K562 (cell line): ENCODE measurements at regions not wholly inside any gene's neighbourhood (a gene's known extent, or its start where the extent isn't known, plus 50 kb on each side); places are given as distances from the start of the nearest gene placed in this dataset.

ENCODE experiments used
- ATAC-seq: fragments of 200-7000 bp; cut with Tn5 transposase; 3 replicates; pipeline ENCODE4 v1.9.1; 2020; ENCODE audit warnings: moderate library complexity
- BruUV-seq: library from RNA; stranded (reverse); fragments of 400-500 nt; replicated peaks from 2 replicates; lab custom pipeline; 2021; lab: Mats Ljungman, UMichigan
- CTCF ChIA-PET: fragments of 300-600 bp; formaldehyde crosslinking; extraction: SDS; loops from one replicate; lab custom pipeline; 2021; ENCODE audit warnings: low intra/inter-chr PET ratio; lab: Yijun Ruan, JAX
- POLR2A ChIA-PET: fragments of 300-600, 350-650 bp; sonication (Branson Sonifier 250); formaldehyde crosslinking; extraction: SDS; loops from one replicate; lab custom pipeline; 2021; ENCODE audit warnings: antibody characterized with exemption, inconsistent platforms; lab: Yijun Ruan, JAX
- DNase-seq, 4 experiments: peaks; one replicate each; pipeline versions ENCODE4 v3.0.0 to v3.0.0-alpha.2; 2011 to 2018; ENCODE audit warnings: low spot score in 3 of 4, mixed read lengths in 3 of 4; ENCODE audit errors: extremely low read depth in 1 of 4
- FAIRE-seq: peaks from 2 replicates; lab custom pipeline; 2011; peaks lifted over from hg19 to GRCh38; lab: Jason Lieb, UNC
- H2AFZ ChIP-seq: 2 replicates; pipeline ENCODE4 v1.6.0; 2011; ENCODE audit warnings: low read depth, low read length, control low read depth, inconsistent platforms
- H3K27ac ChIP-seq: fragments of 200-600 bp; 3 replicates; pipeline ENCODE4 v1.8.0; 2011; ENCODE audit warnings: low read depth, mild to moderate bottlenecking, control low read depth, inconsistent platforms, low read length, moderate library complexity, mixed read lengths; ENCODE audit errors: extremely low read depth
- H3K27me3 ChIP-seq, 2 experiments: fragments of 300-600 bp in 1 of 2; 2 replicates in 1 of 2; 3 replicates in 1 of 2; pipeline versions ENCODE4 v1.6.0 to v1.8.0; 2011; ENCODE audit warnings: inconsistent platforms in 2 of 2, low read length in 2 of 2, mild to moderate bottlenecking in 1 of 2, mixed read lengths in 1 of 2, moderate library complexity in 1 of 2; ENCODE audit not compliant: control insufficient read depth in 2 of 2, insufficient read depth in 2 of 2
- H3K36me3 ChIP-seq: fragments of 300-600 bp; 3 replicates; pipeline ENCODE4 v1.8.0; 2011; ENCODE audit warnings: mild to moderate bottlenecking, low read length, inconsistent platforms; ENCODE audit not compliant: control insufficient read depth, insufficient read depth
- H3K4me1 ChIP-seq, 2 experiments: fragments of 200-600 bp in 1 of 2; replicated peaks in 1 of 2; 2 replicates in 1 of 2; 3 replicates in 1 of 2; pipeline versions ENCODE4 v1.5.1 to v1.8.0; 2011; ENCODE audit warnings: inconsistent platforms in 2 of 2, low read length in 2 of 2, mild to moderate bottlenecking in 1 of 2, mixed read lengths in 1 of 2, moderate library complexity in 1 of 2; ENCODE audit not compliant: control insufficient read depth in 2 of 2, insufficient read depth in 2 of 2
- H3K4me2 ChIP-seq: 2 replicates; pipeline ENCODE4 v1.6.1; 2011; ENCODE audit warnings: low read length, control low read depth, inconsistent platforms, mixed read lengths; ENCODE audit not compliant: insufficient read depth
- H3K4me3 ChIP-seq: fragments of 200-600 bp; sonication (generic), shearing (Covaris generic); 2 replicates; pipeline ENCODE4 v1.5.1; 2016; ENCODE audit warnings: control low read depth, inconsistent platforms
- H3K79me2 ChIP-seq: fragments of 200-600 bp; 3 replicates; pipeline ENCODE4 v1.8.0; 2011; ENCODE audit warnings: low read length, inconsistent platforms; ENCODE audit not compliant: control insufficient read depth, insufficient read depth
- H3K9ac ChIP-seq, 2 experiments: 2 replicates each; pipeline versions ENCODE4 v1.6.0 to v1.6.1; 2011; ENCODE audit warnings: low read depth in 2 of 2, low read length in 2 of 2, control low read depth in 1 of 2, inconsistent platforms in 1 of 2, mild to moderate bottlenecking in 1 of 2, mixed read lengths in 1 of 2; ENCODE audit not compliant: insufficient read depth in 1 of 2
- H3K9me1 ChIP-seq: one replicate; pipeline ENCODE4 v1.6.0; 2011; ENCODE audit warnings: inconsistent platforms, mild to moderate bottlenecking, low read length, moderate library complexity; ENCODE audit not compliant: control insufficient read depth, insufficient read depth
- H3K9me3 ChIP-seq: replicated peaks from 2 replicates; pipeline ENCODE4 v1.5.1; 2011; ENCODE audit warnings: low read depth, low read length, inconsistent platforms; ENCODE audit not compliant: control insufficient read depth, insufficient read depth
- H4K20me1 ChIP-seq: replicated peaks from 2 replicates; pipeline ENCODE4 v1.6.1; 2011; ENCODE audit warnings: low read length, inconsistent platforms, mixed read lengths; ENCODE audit not compliant: control insufficient read depth, insufficient read depth
- GTF3C2 ChIP-seq: IDR thresholded peaks from 3 replicates; pipeline ENCODE4 v1.6.1; 2011; ENCODE audit warnings: borderline replicate concordance, mild to moderate bottlenecking, moderate library complexity; ENCODE audit not compliant: insufficient read length; ENCODE audit errors: extremely low read depth
- YBX1 ChIP-seq: fragments of 450-650 bp; IDR thresholded peaks from 2 replicates; pipeline ENCODE4 v1.7.1; 2016; ENCODE audit warnings: mild to moderate bottlenecking
- ZFP1 ChIP-seq: fragments of 450-650 bp; formaldehyde crosslinking; IDR thresholded peaks from 2 replicates; pipeline ENCODE4 v1.4.0; 2020; ENCODE audit warnings: mild to moderate bottlenecking, mixed read lengths
- ZNF311 ChIP-seq: fragments of 250-450 bp; sonication (Bioruptor Pico); IDR thresholded peaks from 2 replicates; pipeline ENCODE4 v1.4.0; 2020; ENCODE audit warnings: mild to moderate bottlenecking, moderate library complexity
- WGBS: fragments of 100-300 bp; shearing (Covaris generic); methylation state at CpG from one replicate; pipeline ENCODE4 v1.1.6; 2016; ENCODE audit warnings: low coverage, mixed read lengths; ENCODE audit not compliant: insufficient coverage; ENCODE audit errors: missing lambda C conversion rate; 5-methylcytosine and 5-hydroxymethylcytosine counted together
- in situ Hi-C: fragments of 300-500 bp; cut with MboI; formaldehyde crosslinking; loops from 4 replicates; pipeline ENCODE4 v1.15.0; 2018; ENCODE audit warnings: inconsistent platforms, mixed read lengths
- intact Hi-C: fragments of 100-400 bp; cut with micrococcal nuclease; formaldehyde crosslinking; loops from 2 replicates; pipeline ENCODE4 v1.14.2; 2022

GRCh38 chr5:4271193-4271592, 675.6 kb downstream of the IRX1 start:
- no peaks in the 10 kb centered on the region for H4K20me1 ChIP-seq
- intact Hi-C loops (no loop called here), in situ Hi-C loops (no loop called here)
- TF ChIP-seq ZFP1 (CRISPR knock-in tag) (peak; percentile 41; the same call in 1 of the 2 replicates), YBX1 (no peak), GTF3C2 (no peak), ZNF311 (CRISPR knock-in tag) (no peak)
- no peak overlapping the region for H3K9ac ChIP-seq
- no peak for FAIRE-seq
- BruUV-seq, result no TSS peak
- DNase-seq, result no peak
- no peaks in the 10 kb centered on the region for H3K27me3 ChIP-seq
- CTCF ChIA-PET, result no interaction called here
- H3K4me2 ChIP-seq, result no peak overlapping the region
- POLR2A ChIA-PET, result no interaction called here
- H2AFZ ChIP-seq, result no peak overlapping the region
- no peaks in the 10 kb centered on the region for H3K79me2 ChIP-seq
- no peaks in the 10 kb centered on the region for H3K4me1 ChIP-seq
- H3K9me1 ChIP-seq, result no peaks in the 10 kb centered on the region
- no peaks in the 10 kb centered on the region for H3K36me3 ChIP-seq
- no peak overlapping the region for H3K4me3 ChIP-seq
- 3% methylated on average over 2 of the region's 2 CpGs for WGBS
- H3K9me3 ChIP-seq, result no peaks in the 10 kb centered on the region; the same call in 1 of the 2 replicates
- H3K27ac ChIP-seq, result no peak overlapping the region
- ATAC-seq, result no peak
